ENCODE measurements at regions not wholly inside any gene's neighbourhood (a gene's known extent, or its start where the extent isn't known, plus 50 kb on each side); places are given as distances from the start of the nearest gene placed in this dataset.

GRCh38 chr14:38063711-38064320, 143.9 kb upstream of the SSTR1 start:
- H3K9me3 ChIP-seq (ENCODE audit: control insufficient read depth, low read length), result peaks cover 40% of the 10 kb centered on the region
- H3K27me3 Mint-ChIP-seq (ENCODE audit: insufficient read depth), result no peaks in the 10 kb centered on the region
- peaks cover 20% of the 10 kb centered on the region for H3K36me3 Mint-ChIP-seq (ENCODE audit: low read depth)
- H3K27me3 ChIP-seq (ENCODE audit: control insufficient read depth, insufficient read depth, low read length, poor library complexity, severe bottlenecking), result no peaks in the 10 kb centered on the region
- no peaks in the 10 kb centered on the region for H3K36me3 ChIP-seq (ENCODE audit: control insufficient read depth, insufficient read depth, low read length)
- H3K9ac ChIP-seq (ENCODE audit: extremely low read depth, low read length, poor library complexity, severe bottlenecking), result no peak overlapping the region
- no peak for DNase-seq
- H3K9me3 Mint-ChIP-seq, result peaks cover 41% of the 10 kb centered on the region
- H3K4me1 ChIP-seq (ENCODE audit: control insufficient read depth, insufficient read depth, low read length), result no peaks in the 10 kb centered on the region
- no peak overlapping the region for H3K27ac Mint-ChIP-seq
- H3K4me3 ChIP-seq (ENCODE audit: low read length), result no peak overlapping the region
- no peak overlapping the region for H3K27ac ChIP-seq (ENCODE audit: low read depth, low read length)
- TF ChIP-seq CTCF (conservative IDR thresholded peaks at IDR 0.05), result no peak
- WGBS, 2 experiments (ENCODE audit: insufficient coverage in 1 of 2, insufficient read length in 1 of 2), result 90% methylated on average over 2 of the region's 2 CpGs; no CpG with 5 or more reads in 1 of the 2 experiments
- no peak overlapping the region for H3K4me3 Mint-ChIP-seq
- H3K4me1 Mint-ChIP-seq, result no peaks in the 10 kb centered on the region

- no peak for TF ChIP-seq CTCF (conservative IDR thresholded peaks at IDR 0.05)
- Mint-ChIP-seq H3K27ac (no peak overlapping the region), H3K4me3 (no peak overlapping the region), H3K27me3 (ENCODE audit: insufficient read depth) (no peaks in the 10 kb centered on the region), H3K4me1 (no peaks in the 10 kb centered on the region), H3K9me3 (peaks cover 31% of the 10 kb centered on the region), H3K36me3 (ENCODE audit: low read depth) (peaks cover 15% of the 10 kb centered on the region)
- WGBS, 2 experiments (ENCODE audit: insufficient coverage in 1 of 2, insufficient read length in 1 of 2), result 89% methylated on average over 4 to 6 of the region's 6 CpGs
- no peak overlapping the region for H3K4me3 ChIP-seq (ENCODE audit: low read length)
- no peaks in the 10 kb centered on the region for H3K27me3 ChIP-seq (ENCODE audit: control insufficient read depth, insufficient read depth, low read length, poor library complexity, severe bottlenecking)
- DNase-seq, result no peak
- H3K4me1 ChIP-seq (ENCODE audit: control insufficient read depth, insufficient read depth, low read length), result no peaks in the 10 kb centered on the region
- no peak overlapping the region for H3K27ac ChIP-seq (ENCODE audit: low read depth, low read length)
- no peaks in the 10 kb centered on the region for H3K36me3 ChIP-seq (ENCODE audit: control insufficient read depth, insufficient read depth, low read length)
- peaks cover 26% of the 10 kb centered on the region for H3K9me3 ChIP-seq (ENCODE audit: control insufficient read depth, low read length)
- no peak overlapping the region for H3K9ac ChIP-seq (ENCODE audit: extremely low read depth, low read length, poor library complexity, severe bottlenecking)
Observed at GRCh38 chr14:38065106-38065762, 142.5 kb upstream of the SSTR1 start.

GRCh38 chr14:38070061-38070588, 137.6 kb upstream of the SSTR1 start:
- no peak overlapping the region for H3K9ac ChIP-seq (ENCODE audit: extremely low read depth, low read length, poor library complexity, severe bottlenecking)
- no peak for DNase-seq
- no peaks in the 10 kb centered on the region for H3K27me3 Mint-ChIP-seq (ENCODE audit: insufficient read depth)
- H3K27me3 ChIP-seq (ENCODE audit: control insufficient read depth, insufficient read depth, low read length, poor library complexity, severe bottlenecking), result no peaks in the 10 kb centered on the region
- H3K4me1 Mint-ChIP-seq, result no peaks in the 10 kb centered on the region
- no peak overlapping the region for H3K27ac Mint-ChIP-seq
- H3K9me3 ChIP-seq (ENCODE audit: control insufficient read depth, low read length), result no peaks in the 10 kb centered on the region
- no peaks in the 10 kb centered on the region for H3K4me1 ChIP-seq (ENCODE audit: control insufficient read depth, insufficient read depth, low read length)
- WGBS, 2 experiments (ENCODE audit: insufficient coverage in 1 of 2, insufficient read length in 1 of 2), result 86 to 100% methylated on average over 1 to 2 of the region's 2 CpGs
- H3K4me3 ChIP-seq (ENCODE audit: low read length), result no peak overlapping the region
- H3K36me3 Mint-ChIP-seq (ENCODE audit: low read depth), result peaks cover 6% of the 10 kb centered on the region
- no peak overlapping the region for H3K4me3 Mint-ChIP-seq
- H3K9me3 Mint-ChIP-seq, result peaks cover 5% of the 10 kb centered on the region
- H3K27ac ChIP-seq (ENCODE audit: low read depth, low read length), result no peak overlapping the region
- H3K36me3 ChIP-seq (ENCODE audit: control insufficient read depth, insufficient read depth, low read length), result no peaks in the 10 kb centered on the region
- no peak for TF ChIP-seq CTCF (conservative IDR thresholded peaks at IDR 0.05)
